ENCODE measurements at regions not wholly inside any gene's neighbourhood (a gene's known extent, or its start where the extent isn't known, plus 50 kb on each side); places are given as distances from the start of the nearest gene placed in this dataset.

GRCh38 chr11:119906376-119906775 lies 177.4 kb upstream of the NECTIN1 start:
- DNase-seq (ENCODE audit: low spot score): no peak

- no peak for DNase-seq (ENCODE audit: low spot score)
Observed at GRCh38 chr11:119905162-119905561, 176.2 kb upstream of the NECTIN1 start.

- no peak for DNase-seq (ENCODE audit: low spot score)
Observed at GRCh38 chr11:119904531-119905035, 175.6 kb upstream of the NECTIN1 start.

- DNase-seq (ENCODE audit: low spot score): no peak
Observed at GRCh38 chr11:119903821-119904220, 174.8 kb upstream of the NECTIN1 start.

GRCh38 chr11:119903389-119903788 lies 174.4 kb upstream of the NECTIN1 start:
- DNase-seq (ENCODE audit: low spot score): no peak

- DNase-seq (ENCODE audit: low spot score): no peak
Observed at GRCh38 chr11:119902656-119903231, 173.7 kb upstream of the NECTIN1 start.

- DNase-seq (ENCODE audit: low spot score): no peak
Observed at GRCh38 chr11:119901657-119902577, 172.9 kb upstream of the NECTIN1 start.

GRCh38 chr11:119899997-119900396 lies 171.0 kb upstream of the NECTIN1 start:
- no peak for DNase-seq (ENCODE audit: low spot score)

GRCh38 chr11:119897576-119897975 lies 168.6 kb upstream of the NECTIN1 start:
- DNase-seq (ENCODE audit: low spot score): no peak

- no peak for DNase-seq (ENCODE audit: low spot score)
Observed at GRCh38 chr11:119897046-119897440, 168.0 kb upstream of the NECTIN1 start.

GRCh38 chr11:119896387-119897045 lies 167.5 kb upstream of the NECTIN1 start:
- DNase-seq (ENCODE audit: low spot score): no peak

- no peak for DNase-seq (ENCODE audit: low spot score)
Observed at GRCh38 chr11:119895981-119896380, 167.0 kb upstream of the NECTIN1 start.

GRCh38 chr11:119894916-119895315 lies 165.9 kb upstream of the NECTIN1 start:
- DNase-seq (ENCODE audit: low spot score): no peak

GRCh38 chr11:119892311-119892808 lies 163.4 kb upstream of the NECTIN1 start:
- no peak for DNase-seq (ENCODE audit: low spot score)

- DNase-seq (ENCODE audit: low spot score): no peak
Observed at GRCh38 chr11:119891055-119891768, 162.2 kb upstream of the NECTIN1 start.

- DNase-seq (ENCODE audit: low spot score): no peak
Observed at GRCh38 chr11:119890466-119890865, 161.5 kb upstream of the NECTIN1 start.

- no peak for DNase-seq (ENCODE audit: low spot score)
Observed at GRCh38 chr11:119889728-119890280, 160.8 kb upstream of the NECTIN1 start.

- no peak for DNase-seq (ENCODE audit: low spot score)
Observed at GRCh38 chr11:119889111-119889510, 160.1 kb upstream of the NECTIN1 start.

GRCh38 chr11:119888119-119888518 lies 159.1 kb upstream of the NECTIN1 start:
- peak; percentile 10 for DNase-seq (ENCODE audit: low spot score)

GRCh38 chr11:119886667-119887230 lies 157.7 kb upstream of the NECTIN1 start:
- no peak for DNase-seq (ENCODE audit: low spot score)
